ENCODE measurements at regions not wholly inside any gene's neighbourhood (a gene's known extent, or its start where the extent isn't known, plus 50 kb on each side); places are given as distances from the start of the nearest gene placed in this dataset.

GRCh38 chr13:74758188-74758587, 624.0 kb upstream of the KLF12 start:
- no peak for DNase-seq (ENCODE audit: low spot score)
- ChIA-PET POLR2A (ENCODE audit: low non-redundant PET) (no interaction called here), CTCF (no interaction called here)
- no peak overlapping the region for H3K27ac ChIP-seq
- TF ChIP-seq CTCF (conservative IDR thresholded peaks at IDR 0.05; ENCODE audit: low read depth), result no peak

DNA sequence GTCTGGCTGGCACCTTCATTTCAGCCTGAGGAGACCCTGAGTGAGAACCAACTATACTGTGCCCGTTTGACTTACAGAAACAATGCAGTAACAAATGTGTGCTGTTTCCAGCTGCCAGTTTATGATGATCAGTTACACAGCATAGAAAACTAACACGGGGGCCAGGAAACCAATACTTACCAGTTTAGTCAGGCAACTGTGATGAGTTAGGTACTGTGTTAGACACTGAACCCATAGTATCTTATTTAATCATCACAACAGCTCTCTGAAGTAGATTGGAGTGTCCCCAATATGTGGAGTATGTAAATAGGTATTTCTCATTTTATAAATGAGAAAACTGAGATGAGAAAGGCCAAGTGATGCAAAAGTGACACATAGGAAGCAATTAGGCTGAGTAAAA, 620.9 kb upstream of the KLF12 start:
- no peak overlapping the region for H3K27ac ChIP-seq
- DNase-seq (ENCODE audit: low spot score), result no peak
- no peak for TF ChIP-seq CTCF (conservative IDR thresholded peaks at IDR 0.05; ENCODE audit: low read depth)
- ChIA-PET CTCF (no interaction called here), POLR2A (ENCODE audit: low non-redundant PET) (no interaction called here)

DNA sequence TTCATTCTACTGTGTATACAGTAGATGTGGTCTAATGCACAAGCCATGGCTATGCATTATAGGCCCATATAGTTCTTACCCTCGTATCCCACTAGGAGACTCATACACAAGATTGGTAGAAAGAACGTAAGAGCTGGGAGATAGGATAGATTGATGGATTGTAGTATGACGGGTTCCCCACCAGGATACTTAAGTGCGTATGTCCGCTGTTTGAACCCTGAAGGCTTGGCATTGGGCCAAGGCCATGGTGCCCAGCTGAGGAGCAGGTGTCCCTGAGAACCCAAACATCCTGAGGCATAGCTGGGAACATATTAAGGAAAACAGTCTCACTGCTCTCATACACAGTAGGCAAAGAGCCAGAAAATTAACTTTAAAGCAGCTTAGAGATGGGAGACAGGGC, 617.5 kb upstream of the KLF12 start:
- no peak for DNase-seq (ENCODE audit: low spot score)
- TF ChIP-seq CTCF (conservative IDR thresholded peaks at IDR 0.05; ENCODE audit: low read depth), result no peak
- ChIA-PET CTCF (no interaction called here), POLR2A (ENCODE audit: low non-redundant PET) (no interaction called here)
- no peak overlapping the region for H3K27ac ChIP-seq

DNA sequence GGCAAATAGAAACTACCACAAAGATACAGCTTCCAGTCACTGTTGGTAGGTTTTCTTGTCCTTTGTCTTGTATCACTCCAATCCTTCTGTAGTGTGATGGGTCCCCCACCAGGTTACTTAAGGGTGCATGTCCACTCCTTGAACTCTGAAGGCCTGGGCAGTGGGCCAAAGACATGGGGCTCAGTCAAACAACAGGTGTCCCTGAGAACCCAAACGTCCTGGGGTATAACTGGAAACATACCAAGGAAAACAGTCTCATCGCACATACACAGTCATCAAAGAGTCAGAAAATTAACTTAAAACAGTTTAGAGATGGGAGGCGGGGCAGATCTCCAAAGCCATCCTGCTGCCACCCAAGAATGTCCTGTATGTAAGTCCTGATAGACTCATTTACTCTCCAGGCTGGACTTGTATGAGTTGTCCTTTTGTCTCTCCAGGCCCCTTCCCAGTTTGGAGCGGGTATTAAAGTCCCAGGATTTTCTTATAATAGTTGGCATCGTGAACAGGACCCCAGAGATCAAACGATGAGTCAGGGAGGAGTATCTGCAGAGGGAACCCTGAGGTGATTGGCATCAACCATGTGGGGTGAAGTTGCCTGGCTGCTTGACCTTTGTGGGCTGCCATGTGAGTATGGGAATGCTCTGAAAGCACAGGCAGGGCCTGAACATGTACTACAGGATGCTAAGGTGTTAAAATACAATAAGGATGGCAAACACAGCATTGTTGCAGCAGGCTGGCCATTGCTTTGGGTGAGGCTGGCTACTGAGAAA, 613.2 kb upstream of the KLF12 start:
- ChIA-PET CTCF (no interaction called here), POLR2A (ENCODE audit: low non-redundant PET) (no interaction called here)
- no peak overlapping the region for H3K27ac ChIP-seq
- no peak for DNase-seq (ENCODE audit: low spot score)
- no peak for TF ChIP-seq CTCF (conservative IDR thresholded peaks at IDR 0.05; ENCODE audit: low read depth)

DNA sequence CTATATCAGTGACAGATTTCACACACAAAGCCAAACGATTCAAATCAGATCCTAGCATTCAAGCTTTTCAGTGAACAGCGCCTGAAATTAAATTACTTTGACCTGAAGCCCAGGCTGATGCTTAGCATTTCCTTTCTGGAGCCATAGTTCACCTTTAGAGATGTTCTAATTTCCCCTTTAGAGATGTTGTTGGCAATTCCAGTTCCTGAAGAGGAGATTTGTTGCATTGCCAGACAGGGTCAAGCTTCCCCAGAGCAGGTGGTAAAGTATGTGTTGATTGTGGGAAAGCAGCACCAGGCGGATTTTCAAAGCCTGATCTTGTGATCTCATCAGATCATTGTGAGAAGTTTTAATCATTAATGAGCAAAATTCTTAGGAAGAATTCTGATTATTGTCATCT, 609.8 kb upstream of the KLF12 start:
- H3K27ac ChIP-seq, result no peak overlapping the region
- TF ChIP-seq CTCF (conservative IDR thresholded peaks at IDR 0.05; ENCODE audit: low read depth), result no peak
- DNase-seq (ENCODE audit: low spot score), result no peak
- CTCF ChIA-PET, result no interaction called here
- POLR2A ChIA-PET (ENCODE audit: low non-redundant PET), result no interaction called here

DNA sequence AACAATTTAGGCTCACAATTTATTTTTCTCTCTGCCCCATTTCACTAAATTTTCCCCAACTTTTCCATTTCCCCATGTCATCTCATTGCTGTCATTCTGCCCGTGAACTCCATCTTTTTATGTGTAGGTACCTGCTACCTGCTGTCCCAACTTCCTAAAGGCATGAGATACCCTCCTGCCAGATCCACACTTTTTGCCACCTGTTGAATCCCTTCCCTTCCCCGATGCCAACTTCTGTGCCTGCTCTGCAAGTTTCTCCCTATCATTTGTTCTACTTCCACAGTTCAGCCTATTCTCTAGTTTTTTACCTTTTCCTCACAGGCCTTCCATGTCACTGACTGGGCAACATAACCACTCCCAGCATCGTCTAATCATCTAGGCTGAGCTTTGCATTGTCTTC, 607.5 kb upstream of the KLF12 start:
- TF ChIP-seq CTCF (conservative IDR thresholded peaks at IDR 0.05; ENCODE audit: low read depth), result no peak
- ChIA-PET POLR2A (ENCODE audit: low non-redundant PET) (no interaction called here), CTCF (no interaction called here)
- no peak overlapping the region for H3K27ac ChIP-seq
- no peak for DNase-seq (ENCODE audit: low spot score)
